ENCODE measurements at regions not wholly inside any gene's neighbourhood (a gene's known extent, or its start where the extent isn't known, plus 50 kb on each side); places are given as distances from the start of the nearest gene placed in this dataset.
A peak's percentile ranks its signal among the peaks of the same experiment; 100 is the strongest.

GRCh38 chr7:131859147-131859821 is 302.9 kb upstream of the PODXL start:
- TF ChIP-seq POLR2A (IDR thresholded peaks at IDR 0.05), result no peak
- TF ChIP-seq CTCF (IDR thresholded peaks at IDR 0.05), result peak; percentile 59 to 85 (median 76)

Data from body of pancreas (tissue), 4 donors.